ENCODE measurements at regions not wholly inside any gene's neighbourhood (a gene's known extent, or its start where the extent isn't known, plus 50 kb on each side); places are given as distances from the start of the nearest gene placed in this dataset.

- TF ChIP-seq CTCF (conservative IDR thresholded peaks at IDR 0.05; ENCODE audit: low read depth, low read length), result no peak
- no peak for TF ChIP-seq EZH2 (IDR thresholded peaks at IDR 0.05; ENCODE audit: low read length, unreplicated experiment)
Measured at GRCh38 chr4:188466001-188466400, 326.8 kb downstream of the TRIML1 start.

Data from PC-3 (cell line).